ENCODE measurements at regions not wholly inside any gene's neighbourhood (a gene's known extent, or its start where the extent isn't known, plus 50 kb on each side); places are given as distances from the start of the nearest gene placed in this dataset.

- no peaks in the 10 kb centered on the region for H3K27me3 ChIP-seq (ENCODE audit: insufficient read depth, low read length, poor library complexity)
- DNase-seq (no peak), ATAC-seq (ENCODE audit: insufficient read depth, low read depth) (no peak)
- H3K9ac ChIP-seq (ENCODE audit: low read depth, low read length), result no peak overlapping the region
- H3K79me2 ChIP-seq (ENCODE audit: insufficient read depth, low read length), result no peaks in the 10 kb centered on the region
- H4K20me1 ChIP-seq (ENCODE audit: insufficient read depth, low read length), result no peaks in the 10 kb centered on the region
- H3K4me1 ChIP-seq (ENCODE audit: insufficient read depth, low read length), result no peaks in the 10 kb centered on the region
- no peak overlapping the region for H2AFZ ChIP-seq (ENCODE audit: low read depth, low read length)
- H3K27ac ChIP-seq (ENCODE audit: low read length), result no peak overlapping the region
- no peak overlapping the region for H3K4me2 ChIP-seq (ENCODE audit: insufficient read depth, low read length)
- H3K9me3 ChIP-seq (ENCODE audit: insufficient read depth, low read length, severe bottlenecking), result no peaks in the 10 kb centered on the region
- no peaks in the 10 kb centered on the region for H3K36me3 ChIP-seq (ENCODE audit: insufficient read depth, low read length)
- TF ChIP-seq, protein P1, sequence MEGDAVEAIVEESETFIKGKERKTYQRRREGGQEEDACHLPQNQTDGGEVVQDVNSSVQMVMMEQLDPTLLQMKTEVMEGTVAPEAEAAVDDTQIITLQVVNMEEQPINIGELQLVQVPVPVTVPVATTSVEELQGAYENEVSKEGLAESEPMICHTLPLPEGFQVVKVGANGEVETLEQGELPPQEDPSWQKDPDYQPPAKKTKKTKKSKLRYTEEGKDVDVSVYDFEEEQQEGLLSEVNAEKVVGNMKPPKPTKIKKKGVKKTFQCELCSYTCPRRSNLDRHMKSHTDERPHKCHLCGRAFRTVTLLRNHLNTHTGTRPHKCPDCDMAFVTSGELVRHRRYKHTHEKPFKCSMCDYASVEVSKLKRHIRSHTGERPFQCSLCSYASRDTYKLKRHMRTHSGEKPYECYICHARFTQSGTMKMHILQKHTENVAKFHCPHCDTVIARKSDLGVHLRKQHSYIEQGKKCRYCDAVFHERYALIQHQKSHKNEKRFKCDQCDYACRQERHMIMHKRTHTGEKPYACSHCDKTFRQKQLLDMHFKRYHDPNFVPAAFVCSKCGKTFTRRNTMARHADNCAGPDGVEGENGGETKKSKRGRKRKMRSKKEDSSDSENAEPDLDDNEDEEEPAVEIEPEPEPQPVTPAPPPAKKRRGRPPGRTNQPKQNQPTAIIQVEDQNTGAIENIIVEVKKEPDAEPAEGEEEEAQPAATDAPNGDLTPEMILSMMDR (IDR thresholded peaks at IDR 0.05; ENCODE audit: borderline replicate concordance, extremely low read depth, low read length, poor library complexity, severe bottlenecking), result no peak
- TF ChIP-seq EZH2 (IDR thresholded peaks at IDR 0.05; ENCODE audit: borderline replicate concordance, low read depth, low read length, severe bottlenecking), result no peak
- no peak overlapping the region for H3K4me3 ChIP-seq (ENCODE audit: low read depth in 1 of 2, low read length in 2 of 2)
Observed at GRCh38 chr3:102290241-102290640, 144.6 kb upstream of the ZPLD1 start.

- no peak overlapping the region for H2AFZ ChIP-seq (ENCODE audit: low read depth, low read length)
- no peaks in the 10 kb centered on the region for H3K9me3 ChIP-seq (ENCODE audit: insufficient read depth, low read length, severe bottlenecking)
- TF ChIP-seq EZH2 (IDR thresholded peaks at IDR 0.05; ENCODE audit: borderline replicate concordance, low read depth, low read length, severe bottlenecking), result no peak
- TF ChIP-seq, protein P1 (IDR thresholded peaks at IDR 0.05; ENCODE audit: borderline replicate concordance, extremely low read depth, low read length, poor library complexity, severe bottlenecking), result no peak
- no peaks in the 10 kb centered on the region for H3K36me3 ChIP-seq (ENCODE audit: insufficient read depth, low read length)
- DNase-seq, result no peak
- no peaks in the 10 kb centered on the region for H3K27me3 ChIP-seq (ENCODE audit: insufficient read depth, low read length, poor library complexity)
- H3K4me1 ChIP-seq (ENCODE audit: insufficient read depth, low read length), result 0 out of 2 replicates have a peak, but pooled peaks cover 10% of the 10 kb centered on the region
- ATAC-seq (ENCODE audit: insufficient read depth, low read depth), result peak; percentile 66
- H3K79me2 ChIP-seq (ENCODE audit: insufficient read depth, low read length), result no peaks in the 10 kb centered on the region
- H3K27ac ChIP-seq (ENCODE audit: low read length), result no peak overlapping the region
- H4K20me1 ChIP-seq (ENCODE audit: insufficient read depth, low read length), result no peaks in the 10 kb centered on the region
- H3K9ac ChIP-seq (ENCODE audit: low read depth, low read length), result no peak overlapping the region
- H3K4me3 ChIP-seq (ENCODE audit: low read depth in 1 of 2, low read length in 2 of 2), result no peak overlapping the region
- H3K4me2 ChIP-seq (ENCODE audit: insufficient read depth, low read length), result no peak overlapping the region
Observed at GRCh38 chr3:102295756-102296155, 139.1 kb upstream of the ZPLD1 start.

DNA sequence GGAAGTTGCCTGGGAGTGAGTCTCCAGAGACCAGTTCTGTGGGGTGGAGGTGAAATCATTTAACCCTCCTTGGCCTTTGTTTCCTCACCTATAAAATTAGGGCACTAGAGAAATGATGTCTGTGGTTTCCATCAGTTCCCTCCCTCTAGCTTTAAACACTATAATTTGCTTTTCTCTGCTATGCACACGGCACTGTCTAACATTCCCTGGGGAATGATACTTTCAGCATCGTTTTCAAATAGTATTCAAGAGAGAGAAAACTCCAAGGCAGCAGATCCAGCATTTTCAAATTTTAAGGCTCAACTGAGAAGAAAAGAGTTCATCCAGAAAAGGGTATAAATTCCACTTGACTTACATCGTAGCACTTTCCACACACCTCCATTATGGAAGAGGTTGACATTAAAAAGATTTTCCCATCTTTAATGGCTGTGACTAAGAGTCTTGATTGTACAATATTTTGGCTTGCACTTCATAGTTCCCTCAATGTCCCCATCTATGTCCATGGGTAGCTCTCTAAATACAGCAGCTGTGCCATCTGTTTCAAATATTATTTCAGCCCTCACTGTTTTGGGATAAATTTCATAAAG lies 137.7 kb upstream of the ZPLD1 start:
- no peaks in the 10 kb centered on the region for H3K27me3 ChIP-seq (ENCODE audit: insufficient read depth, low read length, poor library complexity)
- H3K4me2 ChIP-seq (ENCODE audit: insufficient read depth, low read length), result no peak overlapping the region
- no peak overlapping the region for H3K27ac ChIP-seq (ENCODE audit: low read length)
- ATAC-seq (ENCODE audit: insufficient read depth, low read depth), result no peak
- H3K4me3 ChIP-seq (ENCODE audit: low read depth in 1 of 2, low read length in 2 of 2), result no peak overlapping the region
- DNase-seq, result no peak
- H3K9ac ChIP-seq (ENCODE audit: low read depth, low read length), result no peak overlapping the region
- H3K9me3 ChIP-seq (ENCODE audit: insufficient read depth, low read length, severe bottlenecking), result no peaks in the 10 kb centered on the region
- 0 out of 2 replicates have a peak, but pooled peaks cover 10% of the 10 kb centered on the region for H3K4me1 ChIP-seq (ENCODE audit: insufficient read depth, low read length)
- TF ChIP-seq EZH2 (IDR thresholded peaks at IDR 0.05; ENCODE audit: borderline replicate concordance, low read depth, low read length, severe bottlenecking), result no peak
- no peaks in the 10 kb centered on the region for H3K79me2 ChIP-seq (ENCODE audit: insufficient read depth, low read length)
- no peaks in the 10 kb centered on the region for H3K36me3 ChIP-seq (ENCODE audit: insufficient read depth, low read length)
- H2AFZ ChIP-seq (ENCODE audit: low read depth, low read length), result no peak overlapping the region
- no peaks in the 10 kb centered on the region for H4K20me1 ChIP-seq (ENCODE audit: insufficient read depth, low read length)

- ATAC-seq (ENCODE audit: insufficient read depth, low read depth), result peak; percentile 60; the same call in 1 of the 3 replicates
- H3K4me3 ChIP-seq (ENCODE audit: low read depth in 1 of 2, low read length in 2 of 2), result no peak overlapping the region
- no peak for DNase-seq
- no peak overlapping the region for H3K9ac ChIP-seq (ENCODE audit: low read depth, low read length)
- no peak overlapping the region for H3K4me2 ChIP-seq (ENCODE audit: insufficient read depth, low read length)
- no peaks in the 10 kb centered on the region for H3K79me2 ChIP-seq (ENCODE audit: insufficient read depth, low read length)
- no peaks in the 10 kb centered on the region for H3K36me3 ChIP-seq (ENCODE audit: insufficient read depth, low read length)
- H3K27ac ChIP-seq (ENCODE audit: low read length), result no peak overlapping the region
- H2AFZ ChIP-seq (ENCODE audit: low read depth, low read length), result no peak overlapping the region
- H3K27me3 ChIP-seq (ENCODE audit: insufficient read depth, low read length, poor library complexity), result no peaks in the 10 kb centered on the region
- H3K9me3 ChIP-seq (ENCODE audit: insufficient read depth, low read length, severe bottlenecking), result no peaks in the 10 kb centered on the region
- no peaks in the 10 kb centered on the region for H4K20me1 ChIP-seq (ENCODE audit: insufficient read depth, low read length)
- TF ChIP-seq, protein P1 (IDR thresholded peaks at IDR 0.05; ENCODE audit: borderline replicate concordance, extremely low read depth, low read length, poor library complexity, severe bottlenecking), result no peak
- TF ChIP-seq EZH2 (IDR thresholded peaks at IDR 0.05; ENCODE audit: borderline replicate concordance, low read depth, low read length, severe bottlenecking), result no peak
- H3K4me1 ChIP-seq (ENCODE audit: insufficient read depth, low read length), result 0 out of 2 replicates have a peak, but pooled peaks cover 10% of the 10 kb centered on the region
Observed at GRCh38 chr3:102299125-102299877, 135.5 kb upstream of the ZPLD1 start.

All from DND-41 (cell line).